ENCODE measurements at regions not wholly inside any gene's neighbourhood (a gene's known extent, or its start where the extent isn't known, plus 50 kb on each side); places are given as distances from the start of the nearest gene placed in this dataset.

GRCh38 chr14:58985786-58986185 is 202.7 kb upstream of the DAAM1 start:
- no peak for TF ChIP-seq CTCF (IDR thresholded peaks at IDR 0.05)
- no peak for TF ChIP-seq TP53 (CRISPR knock-in tag; IDR thresholded peaks at IDR 0.05)
- TF ChIP-seq KAT7 (CRISPR knock-in tag; IDR thresholded peaks at IDR 0.05; ENCODE audit: borderline replicate concordance) = no peak
- no peak for TF ChIP-seq USF1 (CRISPR knock-in tag; IDR thresholded peaks at IDR 0.05)
- TF ChIP-seq CREB1 (CRISPR knock-in tag; IDR thresholded peaks at IDR 0.05) = no peak
- TF ChIP-seq NFYB (CRISPR knock-in tag; conservative IDR thresholded peaks at IDR 0.05; ENCODE audit: low read depth) = no peak
